ENCODE measurements at regions not wholly inside any gene's neighbourhood (a gene's known extent, or its start where the extent isn't known, plus 50 kb on each side); places are given as distances from the start of the nearest gene placed in this dataset.

DNA sequence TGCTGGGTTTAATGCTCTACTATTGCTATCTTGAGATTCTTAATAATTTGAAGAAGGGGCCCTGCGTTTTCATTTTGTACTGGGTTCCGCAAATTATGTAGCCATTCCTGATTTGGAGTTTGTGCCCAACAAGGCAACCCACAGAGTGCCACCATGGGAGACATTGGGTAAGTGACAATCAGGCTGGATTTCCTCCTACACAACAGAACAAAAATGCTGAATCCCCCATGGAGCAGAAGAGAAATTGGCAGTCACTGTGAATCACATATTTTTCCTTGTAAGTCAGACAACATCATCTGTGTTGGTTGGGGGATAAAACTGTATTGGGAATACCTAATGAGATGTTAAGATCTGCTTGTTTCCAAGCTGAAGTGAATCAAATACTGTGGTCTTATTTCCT is 80.9 kb downstream of the CNGA2 start:
- Mint-ChIP-seq H3K27ac (ENCODE audit: unreplicated experiment) (no peak overlapping the region), H3K36me3 (ENCODE audit: unreplicated experiment) (no peaks in the 10 kb centered on the region), H3K27me3 (ENCODE audit: unreplicated experiment) (peaks cover 2% of the 10 kb centered on the region), H3K4me1 (ENCODE audit: low read depth, unreplicated experiment) (no peaks in the 10 kb centered on the region), H3K9me3 (ENCODE audit: unreplicated experiment) (no peaks in the 10 kb centered on the region), H3K4me3 (ENCODE audit: unreplicated experiment) (no peak overlapping the region)
- TF ChIP-seq, protein P1, sequence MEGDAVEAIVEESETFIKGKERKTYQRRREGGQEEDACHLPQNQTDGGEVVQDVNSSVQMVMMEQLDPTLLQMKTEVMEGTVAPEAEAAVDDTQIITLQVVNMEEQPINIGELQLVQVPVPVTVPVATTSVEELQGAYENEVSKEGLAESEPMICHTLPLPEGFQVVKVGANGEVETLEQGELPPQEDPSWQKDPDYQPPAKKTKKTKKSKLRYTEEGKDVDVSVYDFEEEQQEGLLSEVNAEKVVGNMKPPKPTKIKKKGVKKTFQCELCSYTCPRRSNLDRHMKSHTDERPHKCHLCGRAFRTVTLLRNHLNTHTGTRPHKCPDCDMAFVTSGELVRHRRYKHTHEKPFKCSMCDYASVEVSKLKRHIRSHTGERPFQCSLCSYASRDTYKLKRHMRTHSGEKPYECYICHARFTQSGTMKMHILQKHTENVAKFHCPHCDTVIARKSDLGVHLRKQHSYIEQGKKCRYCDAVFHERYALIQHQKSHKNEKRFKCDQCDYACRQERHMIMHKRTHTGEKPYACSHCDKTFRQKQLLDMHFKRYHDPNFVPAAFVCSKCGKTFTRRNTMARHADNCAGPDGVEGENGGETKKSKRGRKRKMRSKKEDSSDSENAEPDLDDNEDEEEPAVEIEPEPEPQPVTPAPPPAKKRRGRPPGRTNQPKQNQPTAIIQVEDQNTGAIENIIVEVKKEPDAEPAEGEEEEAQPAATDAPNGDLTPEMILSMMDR (IDR thresholded peaks at IDR 0.05; ENCODE audit: partially characterized antibody, unreplicated experiment) = no peak
- DNase-seq = no peak

DNA sequence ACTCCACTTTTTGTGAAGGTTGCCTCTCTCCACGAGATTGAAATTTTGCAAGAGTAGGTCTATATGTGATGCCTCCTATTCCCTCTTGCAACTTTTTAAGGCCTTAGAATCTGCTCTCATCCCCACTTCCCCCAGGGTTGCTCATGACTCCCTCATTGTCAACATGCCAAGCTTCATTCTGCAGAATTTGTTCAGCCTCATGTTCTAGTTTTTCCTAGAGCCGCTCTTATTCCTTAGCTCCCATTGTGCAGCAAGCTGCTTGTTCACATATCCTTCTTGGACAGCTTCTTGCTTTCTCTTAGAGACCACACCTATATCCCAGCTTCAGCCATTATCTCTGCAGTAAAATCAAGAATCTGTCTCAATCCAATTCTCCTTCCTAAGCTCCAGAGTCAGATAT is 82.4 kb downstream of the CNGA2 start:
- Mint-ChIP-seq H3K9me3 (ENCODE audit: unreplicated experiment) (no peaks in the 10 kb centered on the region), H3K27ac (ENCODE audit: unreplicated experiment) (no peak overlapping the region), H3K4me1 (ENCODE audit: low read depth, unreplicated experiment) (no peaks in the 10 kb centered on the region), H3K27me3 (ENCODE audit: unreplicated experiment) (peaks cover 2% of the 10 kb centered on the region), H3K4me3 (ENCODE audit: unreplicated experiment) (no peak overlapping the region), H3K36me3 (ENCODE audit: unreplicated experiment) (no peaks in the 10 kb centered on the region)
- DNase-seq = no peak
- TF ChIP-seq, protein P1 (IDR thresholded peaks at IDR 0.05; ENCODE audit: partially characterized antibody, unreplicated experiment) = no peak

DNA sequence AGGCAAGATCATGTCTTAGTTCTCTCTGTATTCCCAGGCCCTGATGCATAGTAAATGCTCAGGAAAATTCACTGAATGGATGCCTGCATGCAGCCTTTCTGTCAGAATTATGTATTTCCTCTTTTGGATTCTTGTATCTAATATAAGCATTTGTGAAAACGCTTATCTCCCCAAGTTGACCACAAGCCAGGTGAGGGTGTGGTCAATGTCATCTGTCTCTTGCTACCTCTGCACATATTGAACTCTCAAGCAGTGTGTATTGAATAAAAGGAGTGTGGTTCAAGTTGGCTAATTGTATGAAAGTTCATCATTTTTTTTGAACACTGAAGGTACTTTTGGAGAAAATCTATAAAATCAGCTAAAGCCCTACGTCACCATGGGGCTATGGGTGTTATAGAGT is 84.3 kb downstream of the CNGA2 start:
- no peak overlapping the region for H3K27ac Mint-ChIP-seq (ENCODE audit: unreplicated experiment)
- H3K27me3 Mint-ChIP-seq (ENCODE audit: unreplicated experiment) = peaks cover 2% of the 10 kb centered on the region
- H3K9me3 Mint-ChIP-seq (ENCODE audit: unreplicated experiment) = no peaks in the 10 kb centered on the region
- H3K4me3 Mint-ChIP-seq (ENCODE audit: unreplicated experiment) = no peak overlapping the region
- no peak for DNase-seq
- TF ChIP-seq, protein P1 (IDR thresholded peaks at IDR 0.05; ENCODE audit: partially characterized antibody, unreplicated experiment) = no peak
- H3K36me3 Mint-ChIP-seq (ENCODE audit: unreplicated experiment) = no peaks in the 10 kb centered on the region
- no peaks in the 10 kb centered on the region for H3K4me1 Mint-ChIP-seq (ENCODE audit: low read depth, unreplicated experiment)

DNA sequence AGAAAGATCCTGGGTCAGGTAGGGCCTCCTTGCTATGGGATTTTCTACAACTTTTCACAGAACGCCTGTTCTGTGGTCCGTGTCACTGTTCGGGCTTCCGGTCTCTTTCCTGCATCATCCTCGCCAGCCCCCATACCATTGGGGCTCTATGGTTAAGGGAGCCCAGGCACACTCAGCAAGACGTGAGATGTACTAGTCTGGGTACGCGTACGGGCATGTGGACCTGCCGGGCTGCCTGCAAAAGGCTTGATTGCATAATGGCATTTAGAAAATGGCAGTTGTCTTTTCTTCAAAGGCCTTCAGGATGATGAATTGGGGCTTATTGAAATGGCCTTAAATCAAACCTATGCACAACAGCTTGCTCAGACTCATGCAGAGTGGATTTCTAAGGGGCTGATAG is 86.7 kb downstream of the CNGA2 start:
- no peaks in the 10 kb centered on the region for H3K36me3 Mint-ChIP-seq (ENCODE audit: unreplicated experiment)
- no peak overlapping the region for H3K27ac Mint-ChIP-seq (ENCODE audit: unreplicated experiment)
- DNase-seq = no peak
- no peak overlapping the region for H3K4me3 Mint-ChIP-seq (ENCODE audit: unreplicated experiment)
- TF ChIP-seq, protein P1 (IDR thresholded peaks at IDR 0.05; ENCODE audit: partially characterized antibody, unreplicated experiment) = no peak
- H3K27me3 Mint-ChIP-seq (ENCODE audit: unreplicated experiment) = peaks cover 2% of the 10 kb centered on the region
- no peaks in the 10 kb centered on the region for H3K9me3 Mint-ChIP-seq (ENCODE audit: unreplicated experiment)
- peaks cover 4% of the 10 kb centered on the region for H3K4me1 Mint-ChIP-seq (ENCODE audit: low read depth, unreplicated experiment)

DNA sequence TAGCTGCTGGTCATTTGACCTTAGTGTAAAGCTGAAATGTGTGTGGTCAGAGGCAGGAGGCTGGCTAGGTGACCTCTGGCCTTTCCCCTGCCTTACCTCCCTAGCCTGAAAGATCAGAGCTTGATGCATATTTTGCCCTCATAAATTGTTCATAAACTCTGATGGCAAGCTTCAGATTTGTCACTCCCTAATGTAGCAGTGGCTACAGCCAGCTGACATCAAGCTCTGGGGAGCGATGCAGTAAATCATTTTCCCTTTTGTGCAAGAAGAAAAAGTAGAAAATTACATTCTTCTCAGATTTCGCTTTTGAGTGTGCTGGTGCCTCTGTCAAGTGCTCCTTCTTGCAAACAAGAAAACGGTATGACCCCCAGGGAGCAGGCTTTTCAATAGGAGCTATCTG is 87.7 kb upstream of the MAGEA4 start:
- Mint-ChIP-seq H3K27ac (ENCODE audit: unreplicated experiment) (no peak overlapping the region), H3K9me3 (ENCODE audit: unreplicated experiment) (no peaks in the 10 kb centered on the region), H3K27me3 (ENCODE audit: unreplicated experiment) (peaks cover 2% of the 10 kb centered on the region), H3K4me3 (ENCODE audit: unreplicated experiment) (no peak overlapping the region), H3K36me3 (ENCODE audit: unreplicated experiment) (no peaks in the 10 kb centered on the region), H3K4me1 (ENCODE audit: low read depth, unreplicated experiment) (peaks cover 6% of the 10 kb centered on the region)
- TF ChIP-seq, protein P1 (IDR thresholded peaks at IDR 0.05; ENCODE audit: partially characterized antibody, unreplicated experiment) = no peak
- no peak for DNase-seq
